ENCODE measurements at regions not wholly inside any gene's neighbourhood (a gene's known extent, or its start where the extent isn't known, plus 50 kb on each side); places are given as distances from the start of the nearest gene placed in this dataset.

GRCh38 chr2:146982393-146982846, 862.4 kb upstream of the ACVR2A start:
- CTCF ChIA-PET: no interaction called here
- TF ChIP-seq, protein P1, sequence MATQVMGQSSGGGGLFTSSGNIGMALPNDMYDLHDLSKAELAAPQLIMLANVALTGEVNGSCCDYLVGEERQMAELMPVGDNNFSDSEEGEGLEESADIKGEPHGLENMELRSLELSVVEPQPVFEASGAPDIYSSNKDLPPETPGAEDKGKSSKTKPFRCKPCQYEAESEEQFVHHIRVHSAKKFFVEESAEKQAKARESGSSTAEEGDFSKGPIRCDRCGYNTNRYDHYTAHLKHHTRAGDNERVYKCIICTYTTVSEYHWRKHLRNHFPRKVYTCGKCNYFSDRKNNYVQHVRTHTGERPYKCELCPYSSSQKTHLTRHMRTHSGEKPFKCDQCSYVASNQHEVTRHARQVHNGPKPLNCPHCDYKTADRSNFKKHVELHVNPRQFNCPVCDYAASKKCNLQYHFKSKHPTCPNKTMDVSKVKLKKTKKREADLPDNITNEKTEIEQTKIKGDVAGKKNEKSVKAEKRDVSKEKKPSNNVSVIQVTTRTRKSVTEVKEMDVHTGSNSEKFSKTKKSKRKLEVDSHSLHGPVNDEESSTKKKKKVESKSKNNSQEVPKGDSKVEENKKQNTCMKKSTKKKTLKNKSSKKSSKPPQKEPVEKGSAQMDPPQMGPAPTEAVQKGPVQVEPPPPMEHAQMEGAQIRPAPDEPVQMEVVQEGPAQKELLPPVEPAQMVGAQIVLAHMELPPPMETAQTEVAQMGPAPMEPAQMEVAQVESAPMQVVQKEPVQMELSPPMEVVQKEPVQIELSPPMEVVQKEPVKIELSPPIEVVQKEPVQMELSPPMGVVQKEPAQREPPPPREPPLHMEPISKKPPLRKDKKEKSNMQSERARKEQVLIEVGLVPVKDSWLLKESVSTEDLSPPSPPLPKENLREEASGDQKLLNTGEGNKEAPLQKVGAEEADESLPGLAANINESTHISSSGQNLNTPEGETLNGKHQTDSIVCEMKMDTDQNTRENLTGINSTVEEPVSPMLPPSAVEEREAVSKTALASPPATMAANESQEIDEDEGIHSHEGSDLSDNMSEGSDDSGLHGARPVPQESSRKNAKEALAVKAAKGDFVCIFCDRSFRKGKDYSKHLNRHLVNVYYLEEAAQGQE (IDR thresholded peaks at IDR 0.05; ENCODE audit: insufficient read depth in 1 of 2, low read depth in 2 of 2, low read length in 1 of 2): no peak
- TF ChIP-seq SIN3A (IDR thresholded peaks at IDR 0.05; ENCODE audit: borderline replicate concordance, insufficient read depth, low read depth, low read length) (no peak), POLR2AphosphoS5 (IDR thresholded peaks at IDR 0.05; ENCODE audit: low read depth, low read length) (no peak), TCF7L2 (IDR thresholded peaks at IDR 0.05; ENCODE audit: low read depth, low read length) (no peak)
- intact Hi-C loops (cut with micrococcal nuclease; ENCODE audit: unreplicated experiment) (no loop called here), in situ Hi-C loops (cut with HindIII; ENCODE audit: low pct_unique_long_range_greater_than_20kb, low sequenced_read_pairs) (no loop called here)
- POLR2A ChIA-PET: no interaction called here
- Histone ChIP-seq H3K27me3 (ENCODE audit: control insufficient read depth, insufficient read depth, low read length) (no peaks in the 10 kb centered on the region), H3K9me3 (ENCODE audit: control insufficient read depth, insufficient read depth, low read depth, low read length) (no peaks in the 10 kb centered on the region), H3K27ac (ENCODE audit: low read length) (no peak overlapping the region), H3K36me3 (ENCODE audit: control insufficient read depth, insufficient read depth, low read length) (no peaks in the 10 kb centered on the region), H3K4me1 (ENCODE audit: control insufficient read depth, insufficient read depth, low read length) (no peaks in the 10 kb centered on the region), H3K4me3 (ENCODE audit: low read depth in 2 of 2, low read length in 2 of 2) (no peak overlapping the region)
- DNase-seq (ENCODE audit: low read depth, low spot score) (no peak), ATAC-seq (no peak)
- no TSS peak for BruUV-seq (replicated peaks)

- no peaks in the 10 kb centered on the region for H3K4me1 ChIP-seq (ENCODE audit: control insufficient read depth, insufficient read depth, low read length)
- ChIA-PET POLR2A (no interaction called here), CTCF (no interaction called here)
- no peaks in the 10 kb centered on the region for H3K9me3 ChIP-seq (ENCODE audit: control insufficient read depth, insufficient read depth, low read depth, low read length)
- H3K27me3 ChIP-seq (ENCODE audit: control insufficient read depth, insufficient read depth, low read length): no peaks in the 10 kb centered on the region
- no peaks in the 10 kb centered on the region for H3K36me3 ChIP-seq (ENCODE audit: control insufficient read depth, insufficient read depth, low read length)
- intact Hi-C loops (cut with micrococcal nuclease; ENCODE audit: unreplicated experiment): no loop called here
- no peak overlapping the region for H3K27ac ChIP-seq (ENCODE audit: low read length)
- no peak for DNase-seq (ENCODE audit: low read depth, low spot score)
- no peak for TF ChIP-seq TCF7L2 (IDR thresholded peaks at IDR 0.05; ENCODE audit: low read depth, low read length)
- TF ChIP-seq SIN3A (IDR thresholded peaks at IDR 0.05; ENCODE audit: borderline replicate concordance, insufficient read depth, low read depth, low read length): no peak
- TF ChIP-seq CTCF (IDR thresholded peaks at IDR 0.05): no peak
- TF ChIP-seq POLR2AphosphoS5 (IDR thresholded peaks at IDR 0.05; ENCODE audit: low read depth, low read length): no peak
- TF ChIP-seq, protein P1 (IDR thresholded peaks at IDR 0.05; ENCODE audit: insufficient read depth in 1 of 2, low read depth in 2 of 2, low read length in 1 of 2): no peak
- in situ Hi-C loops (cut with HindIII; ENCODE audit: low pct_unique_long_range_greater_than_20kb, low sequenced_read_pairs): no loop called here
- no TSS peak for BruUV-seq (replicated peaks)
- no peak overlapping the region for H3K4me3 ChIP-seq (ENCODE audit: low read depth in 2 of 2, low read length in 2 of 2)
- ATAC-seq: no peak
Measured at GRCh38 chr2:146981921-146982320, 862.9 kb upstream of the ACVR2A start.
